Neural cell (in vitro differentiated cells): ENCODE measurements at regions not wholly inside any gene's neighbourhood (a gene's known extent, or its start where the extent isn't known, plus 50 kb on each side); places are given as distances from the start of the nearest gene placed in this dataset.

Experiments used
- H2AFZ ChIP-seq: fragments of 200-600, 300-800 bp; sonication (generic), shearing (Covaris generic); 2 replicates; pipeline ENCODE4 v1.6.0; 2014; ENCODE audit warnings: low read depth, mild to moderate bottlenecking, antibody characterized with exemption, low read length, moderate library complexity
- H3F3A ChIP-seq: fragments of 200-600 bp; shearing (Covaris generic); 2 replicates; pipeline ENCODE4 v1.6.1; 2016; ENCODE audit warnings: mild to moderate bottlenecking, moderate library complexity, mixed read lengths, antibody characterized with exemption, low read length; ENCODE audit not compliant: insufficient read depth, poor library complexity, severe bottlenecking
- H3K27ac ChIP-seq: fragments of 200-600, 300-800 bp; sonication (generic), shearing (Covaris generic); 2 replicates; pipeline ENCODE4 v1.5.1; 2014; ENCODE audit warnings: mild to moderate bottlenecking, low read length, moderate library complexity
- H3K27me3 ChIP-seq: fragments of 300-800, 200-600 bp; sonication (generic), shearing (Covaris generic); 2 replicates; pipeline ENCODE4 v1.6.0; 2014; ENCODE audit warnings: mild to moderate bottlenecking, low read depth, low read length, moderate library complexity; ENCODE audit not compliant: insufficient read depth
- H3K36me3 ChIP-seq: fragments of 300-800, 200-600 bp; sonication (generic), shearing (Covaris generic); 2 replicates; pipeline ENCODE4 v1.5.1; 2014; ENCODE audit warnings: mild to moderate bottlenecking, antibody characterized with exemption, low read length, moderate library complexity; ENCODE audit not compliant: insufficient read depth
- H3K4me2 ChIP-seq: fragments of 300-800, 200-600 bp; sonication (generic), shearing (Covaris generic); 2 replicates; pipeline ENCODE4 v1.6.0; 2014; ENCODE audit warnings: mild to moderate bottlenecking, low read length
- H3K4me3 ChIP-seq: fragments of 300-800, 200-600 bp; sonication (generic), shearing (Covaris generic); 2 replicates; pipeline ENCODE4 v1.5.1; 2014; ENCODE audit warnings: mild to moderate bottlenecking, low read length, moderate library complexity
- H3K79me2 ChIP-seq: fragments of 200-600 bp; shearing (Covaris generic); replicated peaks from 2 replicates; pipeline ENCODE4 v1.6.0; 2014; ENCODE audit warnings: mild to moderate bottlenecking, low read length, moderate library complexity; ENCODE audit not compliant: insufficient read depth
- H3K9ac ChIP-seq: fragments of 300-800, 200-600 bp; sonication (generic), shearing (Covaris generic); 2 replicates; pipeline ENCODE4 v1.6.1; 2016; ENCODE audit warnings: mild to moderate bottlenecking, low read length, mixed read lengths
- H3K9me2 ChIP-seq: fragments of 200-600 bp; shearing (Covaris generic); 2 replicates; pipeline ENCODE4 v1.6.1; 2016; ENCODE audit warnings: mild to moderate bottlenecking, low read length, mixed read lengths; ENCODE audit not compliant: insufficient read depth
- H3K9me3 ChIP-seq: fragments of 200-600, 300-800 bp; sonication (generic), shearing (Covaris generic); 2 replicates; pipeline ENCODE4 v1.6.1; 2016; ENCODE audit warnings: mild to moderate bottlenecking, mixed run types, low read length, moderate library complexity, mixed read lengths
- H4K20me1 ChIP-seq: fragments of 200-600 bp; shearing (Covaris generic); 2 replicates; pipeline ENCODE4 v1.6.1; 2016; ENCODE audit warnings: mild to moderate bottlenecking, mixed run types; ENCODE audit not compliant: insufficient read depth
- EP300 ChIP-seq: fragments of 450-650 bp; conservative IDR thresholded peaks from 2 replicates; pipeline ENCODE4 v1.6.1; 2014; ENCODE audit warnings: antibody characterized with exemption, mild to moderate bottlenecking, moderate library complexity; ENCODE audit not compliant: poor library complexity, severe bottlenecking
- EZH2 ChIP-seq: fragments of 200-600, 300-800 bp; shearing (Covaris generic), sonication (generic); IDR thresholded peaks from 2 replicates; pipeline ENCODE4 v1.6.1; 2014; ENCODE audit warnings: antibody characterized with exemption, low read length, borderline replicate concordance, mild to moderate bottlenecking; ENCODE audit not compliant: insufficient read depth, poor library complexity, severe bottlenecking
- MXI1 ChIP-seq: fragments of 450-650 bp; conservative IDR thresholded peaks from 2 replicates; pipeline ENCODE4 v1.6.1; 2014; ENCODE audit warnings: antibody characterized with exemption, mild to moderate bottlenecking; ENCODE audit not compliant: poor library complexity, severe bottlenecking
- POLR2AphosphoS5 ChIP-seq: IDR thresholded peaks from 2 replicates; pipeline ENCODE4 v1.6.1; 2012
- RAD21 ChIP-seq: fragments of 450-650 bp; conservative IDR thresholded peaks from 2 replicates; pipeline ENCODE4 v1.6.1; 2014; ENCODE audit warnings: antibody characterized with exemption, mild to moderate bottlenecking, moderate library complexity
- SMC3 ChIP-seq: fragments of 450-650 bp; conservative IDR thresholded peaks from 2 replicates; pipeline ENCODE4 v1.6.1; 2014; ENCODE audit warnings: antibody characterized with exemption, mild to moderate bottlenecking, moderate library complexity; ENCODE audit not compliant: poor library complexity
- TAF1 ChIP-seq: IDR thresholded peaks from 2 replicates; pipeline ENCODE4 v1.6.1; 2012; ENCODE audit warnings: low read depth
- TF ChIP-seq, protein P1 (sequence below): IDR thresholded peaks from 2 replicates; pipeline ENCODE4 v1.6.1; 2012; ENCODE audit warnings: borderline replicate concordance
- TF ChIP-seq, protein P2 (sequence below): fragments of 450-650 bp; IDR thresholded peaks from 2 replicates; pipeline ENCODE4 v1.5.1; 2014; ENCODE audit warnings: antibody characterized with exemption, mild to moderate bottlenecking, moderate library complexity; ENCODE audit not compliant: poor library complexity, severe bottlenecking

DNA sequence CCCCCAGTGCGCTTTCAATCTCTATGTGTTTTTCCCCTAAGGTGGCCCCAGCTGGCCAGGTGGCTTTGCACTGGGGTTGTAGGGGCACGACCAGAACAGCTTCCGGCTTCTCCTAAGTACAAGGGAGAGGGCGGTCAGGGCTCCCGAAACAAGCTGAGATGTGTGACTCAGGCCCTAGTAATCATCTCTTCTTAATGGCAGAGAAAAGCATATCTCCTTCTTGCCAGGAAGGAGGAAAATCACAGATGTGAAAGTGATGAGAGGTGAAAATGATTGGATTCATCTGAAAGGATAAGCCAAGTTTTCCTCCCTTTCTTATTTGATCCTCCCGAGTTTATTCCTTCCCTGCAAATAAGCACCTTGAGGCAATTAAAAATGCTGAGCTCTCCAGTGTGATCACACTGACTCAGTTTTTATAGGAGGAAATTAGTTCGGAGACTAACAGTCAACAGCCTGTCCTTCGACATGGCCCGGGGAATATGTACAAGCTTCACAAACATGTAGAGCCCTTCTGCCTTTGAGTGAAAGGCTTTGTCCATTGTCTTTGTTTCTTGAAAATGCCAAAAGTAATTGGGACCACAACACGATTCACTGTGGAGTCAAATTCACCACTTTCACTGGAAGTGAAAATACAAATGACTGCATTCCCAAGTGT is 514.8 kb downstream of the PSAT1 start:
- H2AFZ ChIP-seq: no peak overlapping the region
- no peaks in the 10 kb centered on the region for H3K9me2 ChIP-seq

GRCh38 chr9:78812665-78813064 is 515.7 kb downstream of the PSAT1 start:
- H3K9ac ChIP-seq: no peak overlapping the region
- H2AFZ ChIP-seq: no peak overlapping the region
- H3K79me2 ChIP-seq: no peaks in the 10 kb centered on the region
- no peak overlapping the region for H3K4me2 ChIP-seq
- peak overlapping the region; percentile 15 for H3K27ac ChIP-seq
- H3F3A ChIP-seq: no peaks in the 10 kb centered on the region
- H3K9me2 ChIP-seq: no peaks in the 10 kb centered on the region
- H3K9me3 ChIP-seq: no peaks in the 10 kb centered on the region
- H4K20me1 ChIP-seq: no peaks in the 10 kb centered on the region
- TF ChIP-seq POLR2AphosphoS5 (no peak), EP300 (no peak), MXI1 (no peak)
- TF ChIP-seq, protein P1, sequence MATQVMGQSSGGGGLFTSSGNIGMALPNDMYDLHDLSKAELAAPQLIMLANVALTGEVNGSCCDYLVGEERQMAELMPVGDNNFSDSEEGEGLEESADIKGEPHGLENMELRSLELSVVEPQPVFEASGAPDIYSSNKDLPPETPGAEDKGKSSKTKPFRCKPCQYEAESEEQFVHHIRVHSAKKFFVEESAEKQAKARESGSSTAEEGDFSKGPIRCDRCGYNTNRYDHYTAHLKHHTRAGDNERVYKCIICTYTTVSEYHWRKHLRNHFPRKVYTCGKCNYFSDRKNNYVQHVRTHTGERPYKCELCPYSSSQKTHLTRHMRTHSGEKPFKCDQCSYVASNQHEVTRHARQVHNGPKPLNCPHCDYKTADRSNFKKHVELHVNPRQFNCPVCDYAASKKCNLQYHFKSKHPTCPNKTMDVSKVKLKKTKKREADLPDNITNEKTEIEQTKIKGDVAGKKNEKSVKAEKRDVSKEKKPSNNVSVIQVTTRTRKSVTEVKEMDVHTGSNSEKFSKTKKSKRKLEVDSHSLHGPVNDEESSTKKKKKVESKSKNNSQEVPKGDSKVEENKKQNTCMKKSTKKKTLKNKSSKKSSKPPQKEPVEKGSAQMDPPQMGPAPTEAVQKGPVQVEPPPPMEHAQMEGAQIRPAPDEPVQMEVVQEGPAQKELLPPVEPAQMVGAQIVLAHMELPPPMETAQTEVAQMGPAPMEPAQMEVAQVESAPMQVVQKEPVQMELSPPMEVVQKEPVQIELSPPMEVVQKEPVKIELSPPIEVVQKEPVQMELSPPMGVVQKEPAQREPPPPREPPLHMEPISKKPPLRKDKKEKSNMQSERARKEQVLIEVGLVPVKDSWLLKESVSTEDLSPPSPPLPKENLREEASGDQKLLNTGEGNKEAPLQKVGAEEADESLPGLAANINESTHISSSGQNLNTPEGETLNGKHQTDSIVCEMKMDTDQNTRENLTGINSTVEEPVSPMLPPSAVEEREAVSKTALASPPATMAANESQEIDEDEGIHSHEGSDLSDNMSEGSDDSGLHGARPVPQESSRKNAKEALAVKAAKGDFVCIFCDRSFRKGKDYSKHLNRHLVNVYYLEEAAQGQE: no peak
- TF ChIP-seq, protein P2, sequence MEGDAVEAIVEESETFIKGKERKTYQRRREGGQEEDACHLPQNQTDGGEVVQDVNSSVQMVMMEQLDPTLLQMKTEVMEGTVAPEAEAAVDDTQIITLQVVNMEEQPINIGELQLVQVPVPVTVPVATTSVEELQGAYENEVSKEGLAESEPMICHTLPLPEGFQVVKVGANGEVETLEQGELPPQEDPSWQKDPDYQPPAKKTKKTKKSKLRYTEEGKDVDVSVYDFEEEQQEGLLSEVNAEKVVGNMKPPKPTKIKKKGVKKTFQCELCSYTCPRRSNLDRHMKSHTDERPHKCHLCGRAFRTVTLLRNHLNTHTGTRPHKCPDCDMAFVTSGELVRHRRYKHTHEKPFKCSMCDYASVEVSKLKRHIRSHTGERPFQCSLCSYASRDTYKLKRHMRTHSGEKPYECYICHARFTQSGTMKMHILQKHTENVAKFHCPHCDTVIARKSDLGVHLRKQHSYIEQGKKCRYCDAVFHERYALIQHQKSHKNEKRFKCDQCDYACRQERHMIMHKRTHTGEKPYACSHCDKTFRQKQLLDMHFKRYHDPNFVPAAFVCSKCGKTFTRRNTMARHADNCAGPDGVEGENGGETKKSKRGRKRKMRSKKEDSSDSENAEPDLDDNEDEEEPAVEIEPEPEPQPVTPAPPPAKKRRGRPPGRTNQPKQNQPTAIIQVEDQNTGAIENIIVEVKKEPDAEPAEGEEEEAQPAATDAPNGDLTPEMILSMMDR: no peak
- no peaks in the 10 kb centered on the region for H3K27me3 ChIP-seq
- no peak overlapping the region for H3K4me3 ChIP-seq
- H3K36me3 ChIP-seq: no peaks in the 10 kb centered on the region

More for the DNA sequence above, 514.8 kb downstream of the PSAT1 start:
- Histone ChIP-seq H3K9me3 (no peaks in the 10 kb centered on the region), H3K79me2 (no peaks in the 10 kb centered on the region), H3K27ac (no peak overlapping the region), H3K4me2 (no peak overlapping the region), H4K20me1 (no peaks in the 10 kb centered on the region), H3K4me3 (no peak overlapping the region), H3K27me3 (no peaks in the 10 kb centered on the region), H3K36me3 (no peaks in the 10 kb centered on the region), H3F3A (no peaks in the 10 kb centered on the region), H3K9ac (no peak overlapping the region)
- TF ChIP-seq SMC3 (no peak), TAF1 (no peak), POLR2AphosphoS5 (no peak), MXI1 (no peak), EZH2 (no peak), RAD21 (no peak), EP300 (no peak)
- TF ChIP-seq, protein P1: no peak
- TF ChIP-seq, protein P2: no peak
